GM19351 (cell line): ENCODE measurements at regions not wholly inside any gene's neighbourhood (a gene's known extent, or its start where the extent isn't known, plus 50 kb on each side); places are given as distances from the start of the nearest gene placed in this dataset.

Experiments used
- ATAC-seq: cut with Tn5 transposase; IDR thresholded peaks from one replicate; pipeline ENCODE4 v1.9.1; 2021; ENCODE audit warnings: mild to moderate bottlenecking, moderate library complexity; ENCODE audit not compliant: unreplicated experiment

- ATAC-seq: no peak
Measured at GRCh38 chr1:30258876-30259275, 464.5 kb downstream of the MATN1 start.

DNA sequence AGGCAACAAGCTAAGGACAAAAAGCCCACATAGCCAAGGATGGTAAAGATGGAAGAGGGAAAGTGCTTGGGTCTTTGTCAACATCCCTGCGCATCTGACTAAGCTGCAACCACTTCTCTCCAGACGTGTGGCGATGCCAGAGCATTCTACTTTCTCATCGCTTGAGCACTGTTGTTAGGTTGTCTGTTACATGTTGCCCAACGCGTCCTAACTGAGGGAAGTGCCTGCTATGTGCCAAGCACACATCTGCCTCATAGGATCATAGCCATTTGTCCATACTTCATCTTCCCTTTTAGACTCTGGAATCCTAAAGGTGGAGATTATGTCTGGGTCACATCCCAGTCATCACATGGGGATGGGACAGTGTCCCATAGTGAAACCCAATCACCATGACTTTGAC lies 464.9 kb downstream of the MATN1 start:
- no peak for ATAC-seq

- ATAC-seq: no peak
Measured at GRCh38 chr1:30257742-30258380, 465.5 kb downstream of the MATN1 start.

- ATAC-seq: no peak
Measured at GRCh38 chr1:30257322-30257721, 466.1 kb downstream of the MATN1 start.

DNA sequence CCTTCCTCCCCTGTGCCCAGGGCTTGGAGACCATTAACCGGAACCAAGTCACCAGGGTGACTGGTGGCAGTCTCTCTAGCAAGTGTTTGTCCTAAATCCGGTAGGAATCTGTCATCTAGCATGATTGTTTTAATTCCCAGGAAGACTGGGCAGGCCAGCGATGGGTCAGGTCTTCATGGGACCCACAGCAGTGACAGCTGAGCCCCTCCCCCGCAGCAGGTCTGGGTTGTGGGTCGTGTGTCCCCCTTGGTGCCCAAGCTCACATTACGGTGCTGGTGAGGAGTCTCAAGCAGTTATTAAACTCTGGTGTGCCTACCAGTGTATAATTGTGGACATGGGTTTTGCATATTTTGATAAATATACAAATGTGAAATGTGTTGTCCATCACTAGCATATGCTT lies 466.5 kb downstream of the MATN1 start:
- no peak for ATAC-seq

DNA sequence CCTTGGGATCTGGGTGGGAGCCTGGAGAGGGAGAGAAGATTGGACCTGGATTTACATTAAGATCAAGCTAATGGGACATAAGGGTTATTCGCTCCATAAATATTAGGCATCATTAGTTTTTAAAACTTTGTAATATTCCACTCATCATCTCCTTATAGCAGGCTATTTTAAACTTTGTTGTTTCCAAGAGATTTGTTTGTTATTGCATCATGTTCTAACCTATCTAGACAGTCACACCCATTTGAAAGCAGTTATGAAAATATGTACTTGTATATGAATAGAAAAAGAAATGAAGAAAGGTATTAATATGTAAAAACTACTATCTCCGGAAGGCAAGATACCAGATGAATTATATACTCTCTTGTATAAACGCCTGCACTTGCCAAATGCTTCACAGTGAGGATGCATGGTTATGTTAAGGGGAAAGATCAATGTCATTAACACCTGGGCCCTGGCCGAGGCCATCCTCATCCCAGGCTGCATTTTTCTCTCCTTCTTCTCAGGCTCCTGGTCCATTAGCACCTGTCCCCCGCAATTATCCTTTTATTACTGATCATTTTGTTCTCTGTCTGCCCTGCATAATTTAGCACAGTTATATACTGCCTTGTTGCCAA lies 468.2 kb downstream of the MATN1 start:
- no peak for ATAC-seq

DNA sequence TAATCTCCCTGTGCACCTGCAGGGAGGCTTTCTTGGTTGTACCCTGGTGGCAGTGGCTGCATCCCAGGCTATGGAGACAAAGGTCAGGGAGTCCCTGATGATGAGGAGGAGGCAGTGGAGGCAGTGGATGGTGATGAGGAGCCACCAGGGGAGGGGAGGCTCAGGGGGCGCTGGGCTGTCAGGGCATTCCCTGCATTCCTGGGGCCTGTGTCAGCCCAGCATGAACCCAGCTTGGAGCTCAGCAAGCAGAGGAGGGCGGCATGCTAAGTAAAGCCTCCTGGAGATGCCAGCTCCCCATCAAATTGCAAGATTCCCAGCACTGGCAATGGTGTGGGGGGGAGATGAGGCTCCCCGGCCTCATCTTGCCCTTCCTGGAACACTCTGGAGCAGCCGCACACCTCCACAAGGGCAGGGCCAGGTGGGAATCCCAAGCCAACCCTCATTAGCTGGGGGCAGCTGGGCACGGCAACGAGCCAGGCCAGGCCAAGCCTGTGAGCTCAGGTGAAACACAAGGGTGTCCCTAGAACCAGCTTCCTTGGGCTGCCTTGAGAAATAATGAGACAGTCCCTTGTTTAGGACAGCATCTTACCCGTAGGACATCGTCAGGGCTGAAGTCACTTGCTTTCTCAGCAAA lies 469.5 kb downstream of the MATN1 start:
- ATAC-seq: no peak

- no peak for ATAC-seq
Measured at GRCh38 chr1:30253361-30253760, 470.0 kb downstream of the MATN1 start.

DNA sequence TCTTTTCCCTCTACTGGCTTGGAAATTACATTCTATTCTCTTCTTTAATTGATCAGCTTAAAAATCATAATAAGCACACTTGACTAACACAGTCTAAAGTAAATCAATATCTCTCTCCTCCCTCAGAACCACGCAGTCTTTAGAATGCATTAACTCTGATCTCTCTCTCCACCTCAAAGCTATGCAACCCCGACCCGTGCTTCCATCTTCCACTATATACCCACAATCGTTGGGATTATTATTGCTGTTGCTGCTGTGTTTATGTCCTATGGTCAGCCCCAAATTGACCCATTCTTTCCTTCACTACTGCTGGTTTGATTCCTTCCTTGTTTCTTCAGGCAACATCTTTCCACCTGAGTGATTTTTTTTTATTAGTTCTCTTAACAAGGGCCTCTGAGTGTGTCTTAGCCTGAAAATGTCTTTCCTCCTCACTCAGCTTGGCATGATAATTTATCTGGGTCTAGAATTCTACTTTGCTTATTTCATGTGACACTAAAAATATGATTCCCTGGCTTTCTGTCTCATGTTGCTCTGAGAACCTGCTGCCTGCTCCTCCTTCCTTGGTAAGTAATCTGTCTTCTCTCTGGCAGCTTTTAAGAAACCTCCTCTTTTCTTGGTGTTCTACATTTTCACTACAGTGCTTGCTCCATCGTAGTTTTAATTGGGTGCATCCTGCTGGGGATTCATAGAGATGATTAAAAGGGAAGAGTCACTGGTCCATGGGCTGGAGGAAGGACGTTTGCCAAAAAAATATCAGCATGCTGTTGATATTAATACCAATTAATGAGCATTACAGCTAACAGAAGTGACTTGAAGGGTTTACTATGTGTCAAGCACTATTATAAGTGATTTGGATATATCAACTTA lies 472.2 kb downstream of the MATN1 start:
- no peak for ATAC-seq

DNA sequence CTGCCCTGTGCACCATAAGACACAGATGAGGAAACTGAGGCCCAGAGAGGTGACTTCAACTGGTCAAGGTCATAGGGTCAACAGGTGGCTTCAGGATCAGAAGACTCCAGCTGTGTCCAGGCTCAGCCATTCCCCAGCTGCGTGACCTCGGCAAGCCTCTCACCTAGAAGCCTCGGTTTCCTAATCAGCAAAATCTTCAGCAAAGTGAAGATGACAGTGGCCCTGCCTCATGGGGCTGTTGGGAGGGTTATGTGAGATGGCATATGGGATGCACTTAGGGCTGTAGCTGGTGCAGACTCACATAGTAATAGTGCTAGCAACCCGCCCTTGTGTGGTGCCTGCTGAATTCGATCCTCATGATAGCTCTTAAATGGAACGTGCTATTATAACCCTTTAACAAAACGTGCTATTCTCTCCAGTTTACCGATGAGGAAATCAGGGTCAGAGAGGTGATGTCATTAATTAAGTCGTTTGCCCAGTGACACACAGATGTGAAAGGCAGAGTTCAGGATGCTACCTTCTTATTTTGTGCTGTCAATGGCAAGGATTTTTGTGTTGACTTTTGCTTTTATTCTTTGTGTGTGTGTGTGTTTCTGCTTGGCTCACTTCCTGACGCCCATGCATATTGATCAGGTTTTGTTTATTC lies 472.9 kb downstream of the MATN1 start:
- no peak for ATAC-seq

DNA sequence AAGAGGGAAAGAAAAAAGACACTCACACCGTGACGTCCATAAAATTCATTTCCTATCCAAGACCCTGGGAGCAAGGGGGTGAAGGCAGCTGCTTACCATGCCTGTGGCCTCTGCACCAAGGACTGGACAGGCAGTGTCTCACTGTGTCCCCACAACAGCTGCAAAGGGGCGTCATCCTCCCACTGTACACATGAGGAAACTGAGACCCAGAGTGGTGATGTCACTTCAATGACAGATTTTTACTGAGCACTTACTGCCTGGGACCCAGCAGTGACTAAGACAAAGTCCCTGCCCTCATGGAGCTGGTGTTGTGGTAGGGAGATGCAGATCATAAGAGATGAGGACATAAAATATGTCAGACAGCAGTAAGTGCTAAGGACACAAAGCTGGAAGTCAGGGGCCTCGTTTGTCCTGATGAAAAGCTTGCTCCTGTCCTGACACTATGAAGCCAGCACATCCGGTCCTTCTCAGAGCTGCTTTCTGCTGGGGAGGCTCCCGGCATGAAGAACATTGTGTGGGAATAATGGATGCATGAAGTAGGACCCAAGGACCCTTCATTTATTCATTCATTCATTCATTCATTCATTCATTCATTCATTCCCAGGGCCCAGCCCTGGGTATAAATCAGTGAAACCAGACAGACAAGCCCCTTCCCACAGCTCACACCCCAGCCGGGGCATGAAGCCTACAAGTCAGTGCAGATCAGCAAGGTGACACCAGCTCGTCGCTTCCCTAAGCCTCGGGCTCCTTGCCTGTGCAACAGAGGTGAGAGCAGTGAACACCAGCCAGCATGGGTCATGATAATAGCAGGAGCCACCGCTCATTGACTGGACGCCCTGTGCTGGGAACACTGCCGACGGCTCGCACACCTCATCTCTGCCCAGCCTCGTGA lies 473.7 kb downstream of the MATN1 start:
- no peak for ATAC-seq

DNA sequence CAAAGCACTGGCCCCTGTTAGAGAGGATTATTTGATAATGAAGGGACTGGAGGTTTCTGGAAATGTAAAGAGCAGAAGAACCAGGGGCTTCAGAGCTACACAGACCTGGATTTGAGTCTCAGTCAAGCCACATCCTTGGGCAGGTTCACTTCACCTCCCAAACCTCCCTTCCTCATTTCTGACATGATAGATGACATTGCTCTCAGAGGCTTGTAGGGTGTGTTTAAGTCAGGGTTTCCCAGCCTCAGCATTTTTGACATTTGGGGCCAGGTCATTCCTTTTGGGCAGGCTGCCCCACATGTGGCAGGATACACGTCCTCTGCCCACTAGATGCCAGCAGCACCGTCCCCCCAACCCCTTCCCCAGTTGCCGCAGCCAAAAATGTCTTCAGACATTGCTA lies 474.6 kb downstream of the MATN1 start:
- no peak for ATAC-seq

- no peak for ATAC-seq
Measured at GRCh38 chr1:30248373-30248772, 475.0 kb downstream of the MATN1 start.

DNA sequence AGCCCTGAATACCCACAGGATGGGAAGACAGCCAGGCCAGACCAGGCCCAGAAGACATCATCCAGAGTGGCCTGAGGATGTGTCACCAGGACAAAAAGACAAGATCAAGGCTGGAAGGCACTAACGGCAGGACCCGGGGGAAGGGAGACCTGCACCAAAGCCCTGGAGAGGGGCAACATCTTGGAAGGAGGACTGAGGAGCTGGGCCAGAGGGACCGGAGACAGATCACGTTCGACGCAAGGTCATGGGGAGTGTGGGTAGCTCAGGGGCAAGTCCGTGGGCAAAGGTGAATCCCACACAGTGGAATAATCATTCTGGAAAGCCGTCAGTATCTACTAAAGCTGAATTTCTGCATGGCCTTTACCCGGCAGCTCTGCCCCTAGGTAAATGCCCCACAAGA lies 478.6 kb downstream of the MATN1 start:
- ATAC-seq: no peak

GRCh38 chr1:30242722-30243457 lies 480.5 kb downstream of the MATN1 start:
- no peak for ATAC-seq

DNA sequence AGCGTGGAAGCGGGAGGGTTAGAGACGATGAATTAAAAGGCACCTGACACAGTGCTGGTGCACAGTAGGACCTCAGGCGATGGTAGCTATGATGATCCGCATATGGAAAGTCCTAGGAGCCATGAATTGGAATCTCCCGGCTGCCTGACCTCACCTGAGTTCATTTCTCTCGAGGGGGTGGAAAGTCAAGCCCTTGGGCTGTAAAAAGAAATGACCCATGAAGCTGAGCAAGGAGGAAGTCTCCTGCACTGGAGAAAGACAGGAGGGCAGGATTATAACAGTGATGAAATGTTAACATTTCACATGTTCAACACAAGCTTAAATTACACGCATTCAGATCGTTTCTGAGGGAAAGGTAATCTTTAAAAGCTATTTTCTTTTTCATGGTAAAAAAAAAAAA lies 481.2 kb downstream of the MATN1 start:
- ATAC-seq: no peak

DNA sequence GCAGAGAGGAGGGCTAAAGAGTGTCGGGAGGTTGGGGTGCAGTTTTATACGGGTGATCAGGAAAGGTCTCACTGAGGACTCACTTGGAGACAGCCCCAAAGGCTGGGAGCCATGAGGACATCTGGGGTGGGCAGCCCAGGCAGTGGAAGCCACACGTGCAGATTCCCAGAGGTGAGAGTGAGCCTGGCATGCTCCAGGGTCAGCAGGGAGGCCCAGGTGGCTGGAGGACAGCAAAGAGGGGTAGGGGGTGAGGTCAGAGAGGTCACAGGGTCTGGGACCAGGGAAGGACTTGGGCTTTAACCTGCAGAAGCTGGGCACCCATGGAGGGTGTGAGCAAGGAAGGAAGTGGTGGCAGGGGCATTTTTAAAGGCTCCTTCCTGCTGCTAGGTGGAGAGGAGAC lies 481.7 kb downstream of the MATN1 start:
- no peak for ATAC-seq

GRCh38 chr1:30234091-30234490 lies 489.3 kb downstream of the MATN1 start:
- ATAC-seq: no peak

- ATAC-seq: no peak
Measured at GRCh38 chr1:30232288-30232899, 491.0 kb downstream of the MATN1 start.
